HUDEP-2 (cell line): ENCODE measurements at regions not wholly inside any gene's neighbourhood (a gene's known extent, or its start where the extent isn't known, plus 50 kb on each side); places are given as distances from the start of the nearest gene placed in this dataset.

Experiments used
- DNase-seq, 76 experiments: peaks; one replicate each; lab custom pipeline; 2025; ENCODE audit not compliant: unreplicated experiment in 76 of 76; lab: John Stamatoyannopoulos, UW

GRCh38 chr16:54389836-54390494 lies 103.4 kb upstream of the IRX3 start:
- no peak for DNase-seq

- DNase-seq, result no peak
Observed at GRCh38 chr16:54385141-54385540, 98.6 kb upstream of the IRX3 start.

- DNase-seq, result no peak
Observed at GRCh38 chr16:54381601-54382313, 95.2 kb upstream of the IRX3 start.

DNA sequence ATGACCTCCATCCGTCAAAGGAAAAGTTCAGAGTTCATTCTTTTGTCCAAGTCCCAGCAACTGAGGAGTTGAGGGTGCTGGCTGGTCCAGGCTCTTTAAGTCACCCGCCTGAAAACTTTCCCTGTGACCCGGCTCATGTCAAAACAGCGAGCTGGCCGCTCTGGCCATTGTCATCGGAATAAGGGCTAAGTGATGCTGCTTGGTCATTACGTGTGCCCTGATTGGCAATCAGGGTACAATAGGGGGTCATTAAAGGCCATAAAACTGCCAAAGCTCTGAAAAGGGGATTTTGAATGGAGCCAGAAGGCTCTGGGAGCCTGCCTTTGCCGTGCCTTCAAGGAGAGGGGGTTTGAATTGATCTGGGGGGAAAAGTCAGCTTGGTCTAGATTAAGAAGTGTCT lies 88.5 kb upstream of the IRX3 start:
- DNase-seq, result no peak

DNA sequence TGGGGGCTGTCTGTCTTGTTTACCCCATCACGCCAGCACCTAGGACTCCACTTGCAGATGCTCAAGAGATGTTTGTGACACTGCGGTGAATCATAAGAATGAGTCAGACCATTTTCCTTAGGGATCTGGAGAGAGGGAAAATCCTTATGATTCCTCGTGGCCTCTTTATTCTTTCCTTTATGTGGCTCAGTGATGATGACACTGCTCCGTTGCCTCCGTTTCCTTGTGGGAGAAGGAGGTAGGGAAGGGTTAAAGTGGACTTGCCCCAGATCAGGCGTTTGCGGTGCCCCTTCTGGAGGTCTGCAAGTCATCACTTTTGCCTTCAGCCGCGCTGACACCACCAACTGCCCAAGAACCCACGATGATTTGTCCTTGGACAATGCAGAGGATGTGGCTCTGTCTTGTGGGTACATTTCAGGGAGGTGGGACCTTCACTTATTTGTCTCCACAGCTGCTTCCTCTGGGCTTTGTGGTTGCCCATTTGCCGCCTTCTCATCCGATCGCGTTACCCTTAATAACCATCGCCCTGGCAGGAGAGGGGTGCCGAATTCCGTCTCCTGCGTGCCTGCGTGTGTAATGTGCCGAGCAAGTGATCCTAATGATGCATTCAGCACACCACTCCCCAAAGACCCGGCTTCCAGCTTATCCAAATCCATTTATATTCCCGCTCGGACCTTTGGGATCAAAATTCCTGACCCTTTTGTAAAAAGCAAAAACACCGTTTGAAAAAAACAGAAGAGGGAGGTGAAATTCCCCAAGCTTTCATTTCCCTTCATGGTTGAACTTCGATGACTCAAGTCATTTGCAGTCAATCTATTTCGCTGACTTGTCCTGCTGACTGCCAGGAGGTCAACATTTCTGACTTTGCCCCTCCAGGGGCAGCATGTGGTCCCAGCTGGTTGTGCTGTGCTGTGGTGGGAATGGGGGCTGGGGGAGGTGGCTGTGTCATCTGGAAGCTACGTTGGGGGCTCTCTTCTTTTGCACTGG lies 87.2 kb upstream of the IRX3 start:
- no peak for DNase-seq

- no peak for DNase-seq
Observed at GRCh38 chr16:54370278-54371040, 83.9 kb upstream of the IRX3 start.

GRCh38 chr16:54369861-54370260 lies 83.3 kb upstream of the IRX3 start:
- no peak for DNase-seq

GRCh38 chr16:54366943-54367342 lies 80.4 kb upstream of the IRX3 start:
- DNase-seq, result no peak

DNA sequence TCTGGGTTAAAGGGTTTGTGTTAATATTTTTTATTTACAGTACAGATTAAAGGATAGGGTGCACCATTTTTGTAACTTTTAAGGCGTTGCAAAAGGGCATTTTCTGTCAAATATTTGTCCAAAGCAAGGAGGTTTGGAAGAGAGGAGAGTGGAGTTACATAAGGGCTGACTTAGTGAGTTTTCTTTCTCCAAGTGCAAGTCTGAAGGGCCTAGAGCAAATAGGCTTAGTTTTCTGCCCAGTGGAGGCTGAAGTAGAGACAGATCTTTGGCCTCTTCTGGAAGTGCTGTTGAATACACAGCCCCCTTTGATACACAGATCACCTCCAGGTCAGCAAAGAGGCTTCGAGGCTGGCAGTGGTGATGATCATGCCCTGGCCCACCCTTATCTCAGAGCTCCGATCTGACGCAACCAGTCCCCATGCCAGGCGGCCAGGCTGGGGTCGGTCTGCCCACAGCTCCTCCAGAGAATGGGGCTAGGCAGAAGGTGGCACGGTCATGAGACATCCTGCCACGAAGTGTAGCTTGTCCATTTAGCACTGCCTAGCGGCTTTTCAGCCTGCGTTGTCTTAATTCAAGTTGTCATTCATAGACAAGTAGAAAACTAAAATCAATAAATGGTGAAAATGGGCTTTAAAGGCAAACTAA lies 79.5 kb upstream of the IRX3 start:
- DNase-seq, result no peak

- no peak for DNase-seq
Observed at GRCh38 chr16:54363766-54364165, 77.2 kb upstream of the IRX3 start.

GRCh38 chr16:54362591-54363206 lies 76.1 kb upstream of the IRX3 start:
- no peak for DNase-seq

DNA sequence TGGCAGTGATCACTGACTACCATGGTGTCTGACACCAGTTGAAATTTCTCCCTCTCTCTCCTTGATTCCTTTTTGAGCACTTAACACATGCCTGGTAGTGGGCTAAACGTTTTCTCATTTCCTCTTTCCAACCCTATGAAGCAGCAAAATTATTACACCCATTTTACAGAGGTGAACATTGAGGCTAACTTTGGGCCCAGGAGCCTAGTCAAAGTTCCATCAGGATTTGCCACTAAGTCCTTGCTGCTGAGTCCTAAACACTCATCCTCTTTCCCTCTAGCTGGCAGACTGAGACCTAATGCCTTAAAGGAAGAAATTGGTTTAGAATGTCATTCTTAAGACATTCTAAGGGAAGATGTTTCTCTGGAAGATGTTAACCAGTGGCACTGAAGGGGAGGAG lies 74.7 kb upstream of the IRX3 start:
- no peak for DNase-seq

GRCh38 chr16:54360681-54361080 lies 74.1 kb upstream of the IRX3 start:
- no peak for DNase-seq

DNA sequence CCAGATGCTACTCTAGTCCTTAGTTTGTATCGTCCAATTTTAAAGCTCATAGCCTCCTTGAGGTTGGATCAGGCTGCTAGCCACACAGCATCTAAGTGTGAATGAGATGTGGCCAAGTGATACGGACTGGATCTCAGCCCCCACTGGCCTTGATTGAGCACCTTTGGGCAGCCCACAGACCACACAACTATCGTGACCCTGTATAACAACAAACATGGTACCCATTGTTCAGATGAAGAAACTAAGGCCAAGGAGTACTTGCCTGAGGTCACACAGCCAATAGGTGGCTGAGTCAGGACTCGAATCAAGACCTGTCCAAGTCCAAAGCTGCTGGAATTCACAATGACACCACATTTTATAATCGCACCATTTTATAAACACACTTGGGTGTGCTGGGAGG lies 73.0 kb upstream of the IRX3 start:
- DNase-seq, result no peak

DNA sequence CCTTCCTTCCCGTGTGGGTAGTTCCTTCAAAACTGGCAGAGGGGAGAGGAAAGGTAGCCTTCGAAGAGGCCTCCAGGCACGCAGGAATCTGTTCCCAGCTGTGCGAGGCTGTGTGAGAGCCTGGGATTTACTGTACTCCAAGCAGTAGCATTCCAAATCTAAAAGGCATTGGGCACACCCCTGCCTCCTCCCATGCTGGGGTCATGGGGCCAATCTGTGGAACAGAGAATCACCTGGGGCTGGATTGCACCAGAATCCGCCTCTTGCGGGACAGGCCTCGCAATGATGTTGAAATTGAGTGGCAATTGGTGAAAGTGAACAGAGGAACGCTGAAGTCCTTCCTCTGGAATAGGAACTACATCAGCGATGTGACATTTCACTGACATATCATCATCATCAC lies 72.5 kb upstream of the IRX3 start:
- DNase-seq, result no peak

DNA sequence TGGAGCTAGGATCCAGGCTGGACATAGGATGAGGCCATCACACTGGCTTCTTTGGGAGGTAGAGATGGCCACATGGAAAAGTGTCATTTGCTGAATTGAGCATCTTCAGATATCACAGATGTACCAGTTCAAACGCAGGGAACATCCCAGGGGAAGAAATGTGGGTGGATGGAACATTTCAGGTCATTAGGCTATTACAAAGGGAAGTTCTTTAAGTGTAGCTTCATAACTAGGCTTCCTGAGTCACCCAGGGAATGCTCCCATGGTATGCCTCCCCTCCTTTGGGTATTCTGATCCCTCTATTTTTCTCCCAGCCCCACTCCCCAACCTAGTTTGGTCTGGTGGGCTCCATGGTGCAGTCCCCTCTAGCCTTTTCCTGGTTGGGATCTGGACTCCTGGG lies 69.8 kb upstream of the IRX3 start:
- DNase-seq, result no peak

GRCh38 chr16:54355251-54355650 lies 68.7 kb upstream of the IRX3 start:
- DNase-seq, result no peak

- DNase-seq, result no peak
Observed at GRCh38 chr16:54353097-54353496, 66.5 kb upstream of the IRX3 start.

GRCh38 chr16:54351171-54351570 lies 64.6 kb upstream of the IRX3 start:
- no peak for DNase-seq

DNA sequence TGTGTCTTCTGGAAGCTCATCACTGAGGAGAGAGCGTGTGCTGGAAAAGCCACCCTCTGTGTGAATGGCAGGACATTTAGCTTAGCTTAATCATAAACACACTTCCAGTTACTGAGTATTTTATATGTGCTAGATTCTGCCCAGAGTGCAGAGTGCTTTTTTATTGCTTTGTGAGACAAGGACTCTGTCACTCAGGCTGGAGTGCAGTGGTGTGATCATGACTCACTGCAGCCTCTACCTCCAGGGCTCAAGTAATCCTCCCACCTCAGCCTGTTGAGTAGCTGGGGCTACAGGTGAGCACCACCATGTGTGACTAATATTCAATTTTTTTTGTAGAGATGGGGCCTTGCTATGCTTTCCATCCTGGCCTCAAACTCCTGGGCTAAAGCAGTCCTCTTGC lies 61.4 kb upstream of the IRX3 start:
- no peak for DNase-seq
